Kidney tubule cell (primary cell): ENCODE measurements at regions not wholly inside any gene's neighbourhood (a gene's known extent, or its start where the extent isn't known, plus 50 kb on each side); places are given as distances from the start of the nearest gene placed in this dataset.

Experiments used
- DNase-seq: peaks from one replicate; pipeline ENCODE4 v3.0.0-alpha.2; 2018; ENCODE audit warnings: low spot score

DNA sequence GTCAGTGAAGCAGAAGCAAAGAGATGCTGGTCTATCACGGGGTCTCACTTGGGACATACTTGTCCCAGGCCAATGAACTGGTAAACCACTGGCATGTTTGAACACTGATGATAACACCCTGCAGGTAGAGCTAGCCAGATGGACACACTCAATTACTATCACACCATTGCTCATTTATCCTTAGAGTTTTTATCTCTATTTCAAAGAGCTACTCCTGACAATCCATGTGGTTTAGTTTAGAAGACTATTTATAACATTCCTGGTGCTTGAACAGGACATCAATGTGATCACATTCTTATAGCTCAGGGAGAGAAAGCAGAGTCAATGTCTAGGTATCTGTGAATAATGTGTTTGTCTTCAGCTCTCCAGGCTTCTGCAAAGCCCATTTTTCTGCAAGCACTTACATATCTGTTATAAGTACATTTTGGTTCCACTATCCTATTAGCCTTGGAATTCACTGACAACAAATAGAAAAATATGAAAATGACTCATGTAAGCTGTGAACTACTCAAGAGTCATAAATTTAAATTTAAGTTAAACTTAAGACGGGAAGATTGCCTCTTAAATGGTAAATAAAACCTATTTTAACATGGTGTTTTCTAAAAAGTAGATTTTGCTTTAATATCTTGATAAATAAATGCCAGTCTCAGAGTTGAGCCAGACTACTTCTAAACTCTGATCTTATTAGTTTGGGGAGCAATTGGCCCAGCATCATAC lies 106.7 kb upstream of the MBL2 start:
- DNase-seq = peak; percentile 95

DNA sequence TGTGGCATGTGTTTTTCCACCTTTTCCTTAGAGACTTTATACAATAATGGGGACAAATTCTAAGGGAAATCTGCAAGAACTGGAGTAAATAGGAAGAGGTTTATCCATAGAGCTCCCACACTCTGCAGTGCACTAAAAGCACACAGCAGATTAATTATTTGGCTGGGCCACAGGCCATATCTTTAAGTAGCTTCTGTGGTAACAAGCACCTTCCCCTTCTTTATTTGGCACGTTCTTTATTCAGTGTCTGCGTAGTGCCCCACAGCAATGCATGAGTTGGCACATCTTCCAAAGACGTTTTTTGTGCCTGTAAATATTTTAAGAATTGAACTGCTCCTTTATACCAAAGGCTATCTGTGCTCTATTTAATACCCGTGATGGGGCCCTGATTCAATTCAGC lies 104.9 kb upstream of the MBL2 start:
- no peak for DNase-seq

DNA sequence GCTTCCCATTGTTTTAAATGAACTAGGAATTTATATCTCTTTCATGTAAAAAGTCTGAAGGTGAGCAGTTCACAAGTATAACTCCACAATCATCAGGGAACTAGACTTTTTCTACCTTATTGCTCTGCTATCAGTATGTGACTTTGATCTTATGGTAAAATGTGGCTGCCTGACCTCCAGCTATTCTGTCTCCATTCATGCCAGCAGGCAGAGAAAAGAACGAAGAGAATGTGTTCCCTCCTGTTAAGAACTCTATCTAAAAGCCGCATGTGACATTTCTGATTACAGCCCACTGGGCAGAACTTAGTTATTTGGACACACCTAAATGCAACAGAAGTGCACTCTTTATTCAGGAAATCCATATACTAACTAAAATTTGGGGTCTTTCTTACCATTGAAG lies 102.8 kb upstream of the MBL2 start:
- no peak for DNase-seq

DNA sequence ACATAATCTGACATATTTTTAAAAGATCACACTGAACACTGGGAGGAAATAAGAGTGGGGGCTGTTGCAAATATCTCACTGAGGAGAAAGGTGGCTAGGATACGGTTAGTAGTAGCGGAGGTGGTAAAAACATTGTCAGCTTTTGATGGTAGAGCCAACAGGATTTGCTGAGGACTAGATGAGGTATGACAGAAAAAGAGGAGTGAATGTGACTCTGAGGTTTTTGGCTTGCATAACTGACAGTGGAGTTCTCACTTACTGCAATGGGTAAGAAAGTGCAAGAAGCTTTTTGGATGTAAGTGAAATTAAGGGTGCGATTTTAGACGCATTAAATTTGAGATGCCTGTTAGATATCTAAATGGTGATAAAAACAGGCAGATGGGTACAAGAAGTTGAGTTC lies 102.0 kb upstream of the MBL2 start:
- DNase-seq = no peak

DNA sequence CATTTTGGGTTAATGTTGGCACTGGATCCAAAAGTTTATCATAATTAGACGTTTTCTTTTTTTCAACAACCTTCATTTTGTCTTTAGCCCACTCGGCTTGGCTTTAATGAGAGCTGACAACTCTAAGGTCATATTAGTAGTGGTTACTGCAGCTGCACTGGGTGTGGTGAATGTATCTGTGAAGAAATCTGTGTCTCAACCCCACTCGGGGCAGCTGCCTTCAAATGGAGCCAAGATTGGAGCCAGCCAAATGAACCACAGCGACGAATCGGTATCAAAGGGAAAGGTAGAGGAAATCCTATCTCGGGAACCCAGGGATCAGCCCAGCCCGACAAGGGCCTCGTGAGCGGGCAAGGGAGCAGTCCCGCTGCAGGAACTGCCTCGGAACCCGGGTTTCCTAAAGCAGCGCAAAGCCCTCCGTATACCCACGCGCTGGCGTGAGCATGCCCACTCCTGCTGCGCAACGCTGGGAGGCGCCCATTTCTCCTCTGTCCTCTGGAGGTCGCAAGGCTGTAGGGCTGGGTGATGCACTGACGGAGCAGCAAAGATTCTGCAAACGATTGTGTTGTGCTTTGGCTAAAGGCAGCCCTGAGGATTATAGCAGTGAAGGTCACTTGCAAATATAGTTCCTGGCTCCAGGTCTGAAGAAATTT lies 98.7 kb upstream of the MBL2 start:
- DNase-seq = no peak

DNA sequence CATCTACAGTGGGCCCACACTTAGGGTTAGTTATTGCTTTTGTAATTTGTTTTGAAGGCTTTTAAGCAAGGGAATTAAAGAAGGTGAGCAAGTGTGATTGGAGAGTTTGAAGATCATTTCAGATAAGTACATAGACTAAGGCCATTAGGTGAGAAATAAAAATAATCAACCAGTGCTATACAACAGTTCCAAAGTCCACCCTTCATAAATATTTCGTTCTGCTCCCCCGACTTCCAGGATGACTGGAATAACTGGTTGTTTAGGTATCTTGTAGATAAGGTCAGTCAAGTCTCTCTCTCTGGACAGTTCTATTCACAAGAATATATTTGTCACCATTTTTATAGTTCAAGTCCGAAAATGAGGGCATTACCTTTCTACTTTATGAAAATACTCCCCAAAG lies 98.0 kb upstream of the MBL2 start:
- DNase-seq = no peak

DNA sequence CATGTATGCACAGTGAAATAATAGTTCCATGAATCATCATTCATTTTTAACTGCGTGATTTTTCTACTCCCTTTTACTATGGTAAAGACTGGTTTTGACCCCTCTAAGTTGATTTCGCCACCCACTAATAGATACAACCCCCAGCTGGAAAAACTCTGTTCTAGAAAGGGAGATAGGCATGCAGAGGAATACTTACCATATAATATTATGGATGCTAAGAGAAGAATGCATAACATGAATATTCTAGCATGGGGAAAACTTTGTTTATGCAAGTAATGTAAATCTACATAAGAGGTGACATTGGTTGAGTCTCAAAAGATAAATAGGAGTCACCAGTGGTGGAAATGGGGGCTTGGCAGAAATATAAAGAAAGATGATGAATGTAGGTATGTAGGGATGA lies 97.3 kb upstream of the MBL2 start:
- no peak for DNase-seq

DNA sequence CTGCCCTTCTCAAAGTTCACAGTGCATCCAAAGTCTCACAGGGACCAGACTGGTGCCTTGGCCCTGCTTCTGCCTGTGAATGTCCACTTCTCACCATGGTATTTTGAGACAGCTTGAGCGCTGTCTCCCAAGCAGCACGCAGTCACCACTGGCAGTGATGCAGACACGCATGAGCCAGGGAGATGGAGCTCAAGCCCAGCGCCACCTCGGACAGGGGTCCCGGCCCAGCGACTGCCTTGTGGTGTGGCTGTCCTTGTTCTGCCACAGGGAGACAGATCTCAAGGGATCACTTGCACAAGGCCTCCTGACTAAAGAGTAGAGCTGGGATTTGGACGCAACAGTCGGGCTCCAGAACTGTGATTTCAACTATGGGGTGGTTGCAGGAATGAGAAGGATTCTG lies 92.6 kb upstream of the MBL2 start:
- no peak for DNase-seq

DNA sequence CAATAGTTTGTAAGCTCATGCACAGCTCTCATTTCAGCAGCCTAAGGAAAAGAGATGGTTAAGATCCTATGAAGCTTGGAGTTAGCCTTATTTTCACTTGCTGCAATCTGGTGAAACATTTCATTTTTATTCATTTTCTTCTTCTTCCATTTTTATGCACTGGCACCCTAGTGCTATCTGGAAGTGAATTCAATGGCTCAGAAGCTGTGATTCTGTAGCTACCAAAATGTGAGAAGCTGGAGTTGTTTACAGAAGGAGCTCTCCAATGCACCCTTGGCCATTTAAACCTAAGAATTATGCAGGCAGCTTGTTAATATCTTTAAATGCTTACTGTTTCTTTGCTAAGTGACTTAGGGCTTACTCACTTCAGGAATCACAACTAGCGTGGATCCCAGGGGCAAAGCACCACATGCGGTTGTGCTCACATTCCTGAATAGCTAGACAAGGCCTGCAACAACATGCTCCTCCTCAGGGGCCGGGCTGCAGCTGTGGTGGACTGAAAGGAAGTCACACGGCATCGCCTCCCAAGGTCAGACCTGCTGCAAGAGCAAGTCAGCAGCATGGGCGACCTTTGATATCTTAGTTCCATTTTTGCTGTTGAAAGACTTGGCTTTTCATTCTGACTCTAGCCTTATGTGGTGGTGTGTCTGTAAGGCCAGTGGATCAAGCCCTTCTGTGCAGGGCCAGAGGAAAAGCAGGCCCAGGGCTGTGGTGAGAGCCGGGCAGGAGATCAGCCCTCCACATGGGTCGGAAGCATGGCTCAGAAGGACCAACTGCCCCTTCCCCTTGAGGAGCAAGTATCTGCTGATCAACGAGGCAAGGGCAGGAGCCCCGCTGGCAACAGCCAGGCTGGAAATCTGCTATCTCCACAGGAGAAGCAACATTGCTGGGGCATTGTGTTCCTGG lies 91.9 kb upstream of the MBL2 start:
- peak; percentile 98 for DNase-seq

DNA sequence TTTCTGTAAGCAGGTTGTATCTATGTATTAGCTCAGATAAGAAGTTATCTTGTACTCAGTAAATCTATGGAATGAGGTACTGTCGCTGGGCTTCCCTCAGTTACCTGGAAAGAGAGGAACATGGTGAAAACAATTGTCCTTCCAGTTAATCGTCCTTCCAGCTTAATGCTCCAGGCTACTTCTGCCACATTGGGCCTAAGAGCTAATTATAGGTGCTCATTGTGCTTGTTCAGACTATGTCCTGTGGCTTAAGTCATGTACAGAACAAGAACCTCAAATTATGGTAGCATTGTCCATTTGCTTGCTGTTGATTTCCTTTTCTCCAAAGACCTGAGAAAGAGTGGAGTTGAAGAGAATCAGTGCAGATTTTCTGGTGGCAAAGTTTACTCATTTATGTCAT lies 86.1 kb upstream of the MBL2 start:
- DNase-seq = no peak

DNA sequence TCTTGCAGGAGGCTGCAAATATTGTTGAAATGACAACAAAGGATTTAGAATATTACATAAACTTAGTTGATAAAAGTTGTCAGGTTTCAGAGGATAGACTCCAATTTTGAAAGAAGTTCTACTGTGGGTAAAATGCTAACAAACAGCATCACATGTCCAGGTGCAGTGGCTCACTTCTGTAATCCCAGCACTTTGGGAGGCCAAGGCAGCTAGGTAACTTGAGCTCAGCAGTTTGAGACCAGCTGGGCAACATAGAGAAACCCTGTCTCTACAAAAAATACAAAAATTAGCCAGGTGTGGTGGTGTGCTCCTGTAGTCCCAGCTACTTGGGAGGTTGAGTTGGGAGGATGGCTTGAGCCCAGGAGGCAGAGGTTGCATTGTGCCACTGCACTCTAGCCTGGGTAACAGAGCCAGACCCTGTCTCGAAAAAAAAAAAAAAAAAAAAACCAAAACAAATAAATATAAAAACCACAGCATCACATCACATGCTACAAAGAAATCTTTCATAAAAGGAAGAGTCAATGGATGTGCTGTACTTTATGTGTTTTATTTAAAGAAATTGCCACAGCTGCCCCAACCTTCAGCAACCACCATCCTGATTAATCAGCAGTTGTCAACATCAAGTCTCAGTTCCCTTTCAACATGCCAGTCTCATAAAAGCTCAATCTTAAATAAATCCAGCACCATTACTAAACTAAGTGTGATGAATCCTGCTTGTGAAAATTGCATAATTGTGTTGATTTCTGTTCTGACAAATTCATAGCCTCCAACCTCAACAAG lies 83.2 kb upstream of the MBL2 start:
- DNase-seq = no peak

DNA sequence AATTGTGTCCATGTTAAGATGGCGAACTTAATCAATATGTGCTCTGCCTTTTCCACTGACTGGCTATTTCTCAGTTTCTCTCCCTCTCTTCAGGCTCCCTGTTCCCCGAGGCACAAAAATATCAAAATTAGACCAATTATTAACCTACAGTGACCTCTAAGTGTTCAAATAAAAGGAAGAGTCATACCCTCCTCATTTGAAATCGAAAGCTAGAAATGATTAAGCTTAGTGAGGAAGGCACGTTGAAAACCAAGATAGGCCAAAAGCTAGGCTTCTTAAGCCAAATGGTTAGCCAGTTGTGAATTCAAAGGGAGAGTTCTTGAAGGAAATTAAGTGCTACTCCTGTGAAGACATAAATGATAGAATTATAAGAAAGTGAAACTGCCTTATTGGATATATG lies 81.1 kb upstream of the MBL2 start:
- no peak for DNase-seq

DNA sequence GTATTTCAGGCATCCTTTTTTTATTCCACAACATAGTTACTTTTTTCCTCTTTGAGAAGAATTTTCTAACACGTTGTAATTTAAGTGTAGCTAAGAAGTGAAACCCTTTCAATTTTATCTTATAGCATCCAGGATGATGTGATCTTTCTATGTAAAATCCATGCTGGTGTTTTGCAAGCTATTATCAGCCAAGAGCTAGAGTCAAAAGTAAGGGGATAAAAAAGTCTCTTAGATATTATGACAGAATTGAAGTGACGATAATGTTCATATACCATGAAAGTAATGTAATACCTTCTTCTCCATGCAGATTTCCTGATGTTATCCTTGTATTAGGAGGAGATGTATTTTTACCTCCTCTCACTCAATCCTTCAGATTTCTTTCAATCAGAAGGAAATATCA lies 64.2 kb upstream of the MBL2 start:
- no peak for DNase-seq
